Activated CD4-positive, alpha-beta T cell treated with anti-CD3 and anti-CD28 coated beads, Interleukin-2, amount 10 ng/mL, durations not matched to agents 24 days and 14 days (primary cell): ENCODE measurements at regions not wholly inside any gene's neighbourhood (a gene's known extent, or its start where the extent isn't known, plus 50 kb on each side); places are given as distances from the start of the nearest gene placed in this dataset.

ENCODE experiments used
- DNase-seq: peaks from one replicate; pipeline ENCODE4 v3.0.0; 2022
- H3K27ac Mint-ChIP-seq: one replicate; pipeline ENCODE4 v1.8.0; 2022; ENCODE audit warnings: mild to moderate bottlenecking, mixed read lengths
- H3K27me3 Mint-ChIP-seq: one replicate; pipeline ENCODE4 v1.8.0; 2022; ENCODE audit warnings: mixed read lengths
- H3K36me3 Mint-ChIP-seq: one replicate; pipeline ENCODE4 v1.8.0; 2022; ENCODE audit warnings: low read depth, mild to moderate bottlenecking, mixed read lengths
- H3K4me1 Mint-ChIP-seq: one replicate; pipeline ENCODE4 v1.8.0; 2021; ENCODE audit warnings: mixed read lengths
- H3K4me3 Mint-ChIP-seq: one replicate; pipeline ENCODE4 v1.8.0; 2022; ENCODE audit warnings: mild to moderate bottlenecking, moderate library complexity, mixed read lengths
- H3K9me3 Mint-ChIP-seq: one replicate; pipeline ENCODE4 v1.8.0; 2021; ENCODE audit warnings: mixed read lengths
- intact Hi-C: fragments of 100-400 bp; cut with micrococcal nuclease; formaldehyde crosslinking; loops from one replicate; pipeline ENCODE4 v1.15.1; 2023

DNA sequence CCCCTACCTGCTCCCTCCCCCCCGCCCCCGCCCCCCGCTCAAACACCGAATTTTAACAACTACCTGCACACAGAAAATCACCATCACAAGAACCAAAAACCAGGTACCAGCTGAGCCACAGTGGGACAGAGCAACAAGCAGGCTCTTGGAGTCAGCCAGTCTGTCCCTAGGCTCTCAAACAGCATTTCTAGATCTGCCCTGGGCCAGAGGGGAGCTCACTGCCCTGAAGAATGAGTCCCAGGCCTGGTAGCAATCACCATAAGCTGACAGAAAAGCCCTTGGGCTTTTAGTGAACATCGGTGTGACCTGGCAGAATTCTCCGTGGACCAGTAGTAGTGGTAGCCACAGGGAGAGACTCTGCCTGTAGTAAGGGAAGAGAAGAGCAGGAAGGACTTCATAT, 58.3 kb downstream of the C11orf87 start:
- intact Hi-C loops: no loop called here
- Mint-ChIP-seq H3K9me3 (no peaks in the 10 kb centered on the region), H3K36me3 (no peaks in the 10 kb centered on the region), H3K27ac (no peak overlapping the region), H3K4me3 (no peak overlapping the region), H3K4me1 (no peaks in the 10 kb centered on the region), H3K27me3 (no peaks in the 10 kb centered on the region)
- no peak for DNase-seq

DNA sequence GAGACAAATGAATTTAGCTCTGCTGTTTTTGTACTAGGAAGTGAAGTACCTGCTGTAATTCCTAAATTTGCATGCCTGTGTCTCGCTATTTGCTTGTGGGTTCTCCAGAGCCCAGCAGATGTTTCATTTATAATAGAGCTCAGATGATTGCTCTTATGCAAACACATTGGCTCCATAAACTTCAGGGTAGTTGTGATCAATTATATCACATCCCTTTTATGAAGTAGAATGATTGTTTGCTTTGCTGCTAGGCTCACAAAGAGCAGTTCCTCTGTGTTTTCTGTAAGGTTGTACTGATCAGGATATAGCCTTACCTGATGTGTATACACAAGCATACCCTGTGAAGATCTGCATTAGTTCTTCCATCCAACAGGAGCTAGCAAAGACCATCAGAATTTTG, 64.1 kb downstream of the C11orf87 start:
- Mint-ChIP-seq H3K27me3 (no peaks in the 10 kb centered on the region), H3K27ac (no peak overlapping the region), H3K4me3 (no peak overlapping the region), H3K4me1 (no peaks in the 10 kb centered on the region), H3K36me3 (no peaks in the 10 kb centered on the region), H3K9me3 (no peaks in the 10 kb centered on the region)
- intact Hi-C loops: no loop called here
- no peak for DNase-seq

GRCh38 chr11:109490953-109491635, 69.1 kb downstream of the C11orf87 start:
- Mint-ChIP-seq H3K27ac (no peak overlapping the region), H3K36me3 (no peaks in the 10 kb centered on the region), H3K4me1 (no peaks in the 10 kb centered on the region), H3K27me3 (no peaks in the 10 kb centered on the region), H3K9me3 (peaks cover under 1% of the 10 kb centered on the region), H3K4me3 (no peak overlapping the region)
- no peak for DNase-seq
- intact Hi-C loops: no loop called here

DNA sequence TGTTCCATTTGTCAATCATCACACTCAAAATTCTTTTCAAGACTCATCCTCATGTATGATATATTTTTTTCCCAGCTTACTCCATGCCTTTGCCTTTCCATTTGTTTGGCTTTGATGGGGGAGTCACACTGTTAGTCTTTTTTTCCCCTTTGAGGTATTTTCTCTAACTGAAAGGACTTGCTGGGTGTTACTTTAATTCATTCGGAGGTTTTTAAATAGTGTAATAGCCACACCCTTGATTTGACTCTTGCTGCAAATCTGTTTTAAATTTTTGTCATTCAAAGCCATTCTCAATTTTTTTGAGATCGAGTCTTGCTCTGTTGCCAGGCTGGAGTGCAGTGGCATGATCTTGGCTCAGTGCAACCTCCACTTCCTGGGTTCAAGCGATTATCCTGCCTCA, 84.1 kb downstream of the C11orf87 start:
- Mint-ChIP-seq H3K27me3 (no peaks in the 10 kb centered on the region), H3K4me3 (no peak overlapping the region), H3K27ac (no peak overlapping the region)

DNA sequence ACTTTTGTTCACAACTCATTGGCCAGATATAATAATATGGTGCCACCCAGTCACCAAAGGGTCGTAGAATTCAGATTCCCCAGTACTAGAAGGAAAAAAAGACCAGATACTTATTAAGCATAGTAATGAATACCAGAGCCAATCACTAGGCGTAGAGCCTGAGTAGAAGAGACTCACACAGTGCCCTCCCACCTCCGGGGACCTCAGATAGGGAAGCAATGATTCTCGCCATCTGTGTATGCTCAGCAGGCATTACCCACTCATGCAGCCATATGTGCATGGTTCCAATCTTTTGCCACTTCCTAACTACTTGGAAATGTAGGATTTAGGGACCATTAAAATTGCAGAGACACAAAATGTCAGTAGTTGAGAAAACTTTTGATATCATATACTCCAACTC, 85.3 kb downstream of the C11orf87 start:
- DNase-seq: no peak
- no peaks in the 10 kb centered on the region for H3K36me3 Mint-ChIP-seq
- no peak overlapping the region for H3K27ac Mint-ChIP-seq
- no peaks in the 10 kb centered on the region for H3K4me1 Mint-ChIP-seq
- no peaks in the 10 kb centered on the region for H3K9me3 Mint-ChIP-seq
- intact Hi-C loops: no loop called here
- no peaks in the 10 kb centered on the region for H3K27me3 Mint-ChIP-seq
- no peak overlapping the region for H3K4me3 Mint-ChIP-seq

More for the DNA sequence above, 84.1 kb downstream of the C11orf87 start:
- intact Hi-C loops: no loop called here
- Mint-ChIP-seq H3K36me3 (no peaks in the 10 kb centered on the region), H3K9me3 (no peaks in the 10 kb centered on the region), H3K4me1 (no peaks in the 10 kb centered on the region)
- DNase-seq: no peak

GRCh38 chr11:109507836-109508561, 86.0 kb downstream of the C11orf87 start:
- intact Hi-C loops: no loop called here
- Mint-ChIP-seq H3K27ac (no peak overlapping the region), H3K27me3 (no peaks in the 10 kb centered on the region), H3K4me3 (no peak overlapping the region), H3K9me3 (no peaks in the 10 kb centered on the region), H3K4me1 (no peaks in the 10 kb centered on the region), H3K36me3 (no peaks in the 10 kb centered on the region)
- no peak for DNase-seq

- intact Hi-C loops: no loop called here
- Mint-ChIP-seq H3K9me3 (no peaks in the 10 kb centered on the region), H3K36me3 (no peaks in the 10 kb centered on the region), H3K4me1 (no peaks in the 10 kb centered on the region), H3K27ac (no peak overlapping the region), H3K4me3 (no peak overlapping the region), H3K27me3 (no peaks in the 10 kb centered on the region)
- DNase-seq: no peak
Measured at GRCh38 chr11:109508943-109509342, 87.0 kb downstream of the C11orf87 start.

- no peaks in the 10 kb centered on the region for H3K4me1 Mint-ChIP-seq
- no peaks in the 10 kb centered on the region for H3K27me3 Mint-ChIP-seq
- H3K9me3 Mint-ChIP-seq: no peaks in the 10 kb centered on the region
- H3K36me3 Mint-ChIP-seq: no peaks in the 10 kb centered on the region
- no peak overlapping the region for H3K27ac Mint-ChIP-seq
- intact Hi-C loops: no loop called here
- no peak for DNase-seq
- no peak overlapping the region for H3K4me3 Mint-ChIP-seq
Measured at GRCh38 chr11:109510316-109510715, 88.3 kb downstream of the C11orf87 start.

DNA sequence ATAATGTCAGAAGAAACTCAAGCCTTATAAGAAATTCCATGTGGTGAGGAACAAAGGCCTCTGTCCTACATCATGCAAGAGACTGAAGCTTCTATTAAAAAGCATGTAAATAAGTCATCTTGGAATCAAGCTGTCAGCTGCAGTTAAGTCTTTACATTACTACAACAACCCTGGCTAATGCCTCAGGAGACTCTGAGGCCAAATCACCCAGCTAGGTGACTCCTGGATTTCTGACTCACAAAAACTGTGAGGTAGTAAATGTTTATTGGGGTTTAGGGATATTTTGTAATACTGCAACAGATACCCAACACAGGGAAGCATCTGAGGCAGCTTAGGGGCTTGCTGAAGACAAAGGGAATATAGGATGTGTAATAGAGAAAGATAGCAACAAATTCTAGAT, 89.6 kb downstream of the C11orf87 start:
- Mint-ChIP-seq H3K27ac (no peak overlapping the region), H3K9me3 (no peaks in the 10 kb centered on the region), H3K36me3 (no peaks in the 10 kb centered on the region), H3K4me1 (no peaks in the 10 kb centered on the region), H3K27me3 (no peaks in the 10 kb centered on the region), H3K4me3 (no peak overlapping the region)
- intact Hi-C loops: no loop called here
- no peak for DNase-seq

DNA sequence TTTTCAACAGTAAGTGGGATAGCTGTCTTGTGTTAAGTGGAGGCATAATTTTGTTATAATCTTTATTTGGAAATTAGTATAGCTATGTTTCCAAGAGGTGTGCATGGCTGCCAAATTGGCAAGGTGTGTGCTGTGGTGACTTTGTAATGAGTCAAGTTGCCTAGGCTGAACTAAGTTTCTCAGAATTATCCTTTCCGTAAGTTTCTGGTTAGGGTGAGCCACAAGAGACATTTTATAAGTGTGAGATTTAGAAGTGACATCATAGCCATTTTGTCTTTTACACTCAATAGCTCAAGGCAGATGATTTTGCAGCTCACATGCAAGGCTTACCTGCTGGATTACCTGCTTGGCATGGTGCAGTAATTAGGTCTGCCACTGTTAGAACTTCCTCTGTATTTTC, 90.3 kb downstream of the C11orf87 start:
- intact Hi-C loops: no loop called here
- no peak overlapping the region for H3K27ac Mint-ChIP-seq
- H3K27me3 Mint-ChIP-seq: no peaks in the 10 kb centered on the region
- no peak overlapping the region for H3K4me3 Mint-ChIP-seq
- no peak for DNase-seq
- H3K36me3 Mint-ChIP-seq: no peaks in the 10 kb centered on the region
- H3K9me3 Mint-ChIP-seq: no peaks in the 10 kb centered on the region
- no peaks in the 10 kb centered on the region for H3K4me1 Mint-ChIP-seq

DNA sequence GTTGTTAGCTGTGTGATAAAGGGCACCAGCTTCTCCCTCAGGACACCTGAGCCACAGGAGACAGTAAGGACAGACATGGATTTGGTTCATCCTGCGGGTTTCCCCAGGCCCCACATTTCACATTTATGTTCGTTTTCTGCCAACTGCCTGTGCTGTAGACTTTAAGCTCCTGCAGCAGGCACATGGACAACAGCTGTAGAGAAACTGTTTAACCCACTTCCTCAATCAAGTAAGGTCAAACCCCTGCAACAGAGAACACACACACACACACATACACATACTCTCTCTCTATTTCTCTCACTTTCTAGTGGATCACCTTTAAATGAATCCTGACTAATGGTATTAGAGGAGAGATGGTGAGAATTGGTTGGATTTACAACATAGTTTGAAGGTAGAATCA, 90.7 kb downstream of the C11orf87 start:
- Mint-ChIP-seq H3K4me1 (no peaks in the 10 kb centered on the region), H3K9me3 (no peaks in the 10 kb centered on the region), H3K36me3 (no peaks in the 10 kb centered on the region), H3K4me3 (no peak overlapping the region), H3K27me3 (no peaks in the 10 kb centered on the region), H3K27ac (no peak overlapping the region)
- DNase-seq: no peak
- intact Hi-C loops: no loop called here

DNA sequence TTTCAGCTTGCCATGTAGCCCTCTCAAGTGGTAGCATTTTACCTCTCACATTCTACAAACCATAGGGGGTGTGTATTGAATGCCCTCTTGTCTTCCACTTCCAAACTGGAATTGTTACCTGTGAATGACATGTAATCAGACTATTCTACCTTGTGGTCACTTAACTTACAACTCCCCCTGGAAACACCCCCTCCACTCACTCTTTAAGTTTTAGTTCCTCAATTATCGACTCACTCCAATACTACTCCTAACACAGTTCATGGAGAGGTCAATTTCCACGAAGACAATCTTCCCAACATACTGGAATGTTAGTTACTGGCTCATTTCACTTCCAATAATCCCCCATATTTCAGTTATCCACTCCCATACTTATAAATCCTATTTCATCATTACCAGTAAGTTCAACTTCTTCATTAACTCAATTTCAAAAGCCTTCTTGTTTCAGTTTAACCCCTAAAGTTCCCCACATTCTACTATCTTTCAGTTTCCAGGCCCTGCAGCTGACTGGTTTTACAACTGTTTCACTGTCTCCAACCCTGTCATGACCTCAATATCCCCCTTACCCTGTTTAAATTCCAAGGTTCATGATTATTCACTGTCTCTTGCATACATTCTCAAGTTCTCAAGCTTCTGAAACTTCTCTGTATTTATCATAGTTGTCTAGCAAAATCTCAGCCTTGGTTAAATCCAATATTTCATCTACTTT, 92.5 kb downstream of the C11orf87 start:
- intact Hi-C loops: no loop called here
- H3K27me3 Mint-ChIP-seq: no peaks in the 10 kb centered on the region
- H3K4me1 Mint-ChIP-seq: no peaks in the 10 kb centered on the region
- H3K27ac Mint-ChIP-seq: no peak overlapping the region
- no peak overlapping the region for H3K4me3 Mint-ChIP-seq
- DNase-seq: no peak
- H3K36me3 Mint-ChIP-seq: no peaks in the 10 kb centered on the region
- no peaks in the 10 kb centered on the region for H3K9me3 Mint-ChIP-seq

DNA sequence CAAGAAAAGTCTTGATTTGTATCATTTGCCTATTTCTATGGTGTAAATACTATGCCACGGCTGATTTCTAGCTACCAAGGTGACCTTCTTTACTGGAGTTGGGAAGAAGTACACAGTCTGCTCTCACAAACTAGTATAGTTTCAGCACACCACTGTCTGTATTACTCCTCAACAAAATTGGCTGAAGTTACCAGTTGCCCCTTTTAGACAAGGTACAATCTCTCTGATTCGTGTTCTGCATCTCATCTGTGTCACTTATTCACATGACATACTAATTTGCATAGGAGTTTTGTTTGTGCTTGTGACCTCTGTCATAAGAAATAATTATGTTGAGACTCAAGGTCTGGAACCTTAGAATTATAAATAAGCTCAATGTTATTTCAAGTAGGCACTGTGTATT, 97.3 kb downstream of the C11orf87 start:
- intact Hi-C loops: no loop called here
- H3K9me3 Mint-ChIP-seq: no peaks in the 10 kb centered on the region
- H3K27me3 Mint-ChIP-seq: no peaks in the 10 kb centered on the region
- H3K4me3 Mint-ChIP-seq: no peak overlapping the region
- no peak for DNase-seq
- H3K36me3 Mint-ChIP-seq: no peaks in the 10 kb centered on the region
- no peaks in the 10 kb centered on the region for H3K4me1 Mint-ChIP-seq
- H3K27ac Mint-ChIP-seq: no peak overlapping the region

- peaks cover 5% of the 10 kb centered on the region for H3K9me3 Mint-ChIP-seq
- no peak for DNase-seq
- no peaks in the 10 kb centered on the region for H3K27me3 Mint-ChIP-seq
- H3K4me1 Mint-ChIP-seq: no peaks in the 10 kb centered on the region
- H3K4me3 Mint-ChIP-seq: no peak overlapping the region
- no peaks in the 10 kb centered on the region for H3K36me3 Mint-ChIP-seq
- H3K27ac Mint-ChIP-seq: no peak overlapping the region
- intact Hi-C loops: no loop called here
Measured at GRCh38 chr11:109521571-109522086, 99.6 kb downstream of the C11orf87 start.
